ENCODE measurements at regions not wholly inside any gene's neighbourhood (a gene's known extent, or its start where the extent isn't known, plus 50 kb on each side); places are given as distances from the start of the nearest gene placed in this dataset.

DNA sequence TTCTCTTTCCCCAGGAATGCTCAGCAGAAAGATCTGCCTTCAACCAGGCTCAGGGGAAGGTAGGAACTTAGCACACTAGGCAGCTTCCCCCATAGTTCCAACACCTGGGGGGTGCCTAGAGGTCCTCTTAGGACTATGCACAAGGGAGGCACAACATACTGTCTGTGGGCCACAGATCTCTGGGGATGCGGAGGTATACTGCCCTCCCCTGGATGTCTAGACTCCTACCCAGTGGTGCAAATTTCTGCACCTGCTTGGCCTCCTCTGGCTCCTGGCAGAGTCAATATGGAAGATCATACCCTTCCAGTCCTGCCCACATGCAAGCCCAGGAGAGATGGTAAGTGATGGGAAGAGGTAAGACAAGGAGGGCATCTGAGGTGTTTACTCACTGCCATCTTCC lies 247.5 kb upstream of the DAPK1 start:
- TF ChIP-seq POLR2A (IDR thresholded peaks at IDR 0.05; ENCODE audit: low read length): no peak
- TF ChIP-seq GATA1 (IDR thresholded peaks at IDR 0.05; ENCODE audit: low read depth, low read length): no peak
